ENCODE measurements at regions not wholly inside any gene's neighbourhood (a gene's known extent, or its start where the extent isn't known, plus 50 kb on each side); places are given as distances from the start of the nearest gene placed in this dataset.

DNA sequence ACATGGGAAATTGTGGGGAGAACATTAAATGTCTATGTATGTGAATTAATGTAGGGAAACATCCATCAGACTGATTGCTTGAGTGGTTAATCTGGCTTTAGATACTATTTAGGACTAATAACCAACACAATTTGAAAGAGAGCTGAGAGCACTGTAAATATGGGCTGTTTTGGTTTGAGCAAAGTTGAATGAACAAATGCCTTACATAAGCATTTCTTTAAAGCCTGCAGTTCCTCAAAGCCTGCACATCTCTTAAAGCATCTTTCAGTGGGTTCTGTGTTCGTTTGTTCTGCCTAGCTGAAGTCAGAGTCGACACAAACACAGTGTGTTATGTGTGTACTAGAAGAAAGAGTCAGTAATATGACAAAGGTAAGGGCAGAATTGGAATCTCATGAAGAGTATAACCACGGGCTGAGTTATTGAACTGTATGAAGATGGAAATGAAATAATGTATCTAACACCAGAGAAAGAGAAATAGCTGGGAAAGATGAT is 350.0 kb downstream of the SIPA1L2 start:
- no peak for TF ChIP-seq POU2F2 (IDR thresholded peaks at IDR 0.05; ENCODE audit: low read depth, low read length)
- no peak for TF ChIP-seq POLR2AphosphoS5 (IDR thresholded peaks at IDR 0.05; ENCODE audit: low read depth, low read length)
- TF ChIP-seq POLR2A (IDR thresholded peaks at IDR 0.05; ENCODE audit: low read depth, low read length), result no peak
- no peak for TF ChIP-seq PAX5 (IDR thresholded peaks at IDR 0.05; ENCODE audit: insufficient read depth, low read length, severe bottlenecking)
